ENCODE measurements at regions not wholly inside any gene's neighbourhood (a gene's known extent, or its start where the extent isn't known, plus 50 kb on each side); places are given as distances from the start of the nearest gene placed in this dataset.
A peak's percentile ranks its signal among the peaks of the same experiment; 100 is the strongest.

DNA sequence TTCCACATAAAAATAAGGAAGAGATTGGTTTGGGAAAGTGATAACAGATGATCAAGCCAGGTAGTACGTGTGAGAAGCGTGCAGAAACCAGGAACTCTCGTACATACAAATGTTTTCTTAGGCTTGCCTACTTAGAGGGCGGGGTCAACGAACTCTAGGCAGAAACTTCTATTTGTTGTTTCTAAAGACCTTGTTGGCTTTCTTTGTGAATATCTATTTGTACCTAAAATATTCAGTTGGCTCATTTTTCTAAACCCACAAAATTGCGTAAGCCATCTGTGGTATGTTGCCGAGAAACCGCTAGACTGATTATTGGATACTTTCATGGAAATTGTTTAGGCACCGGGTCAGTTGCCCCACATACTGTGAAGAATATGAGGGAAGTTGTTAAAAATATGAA is 458.5 kb downstream of the MAT2B start:
- DNase-seq: no peak

DNA sequence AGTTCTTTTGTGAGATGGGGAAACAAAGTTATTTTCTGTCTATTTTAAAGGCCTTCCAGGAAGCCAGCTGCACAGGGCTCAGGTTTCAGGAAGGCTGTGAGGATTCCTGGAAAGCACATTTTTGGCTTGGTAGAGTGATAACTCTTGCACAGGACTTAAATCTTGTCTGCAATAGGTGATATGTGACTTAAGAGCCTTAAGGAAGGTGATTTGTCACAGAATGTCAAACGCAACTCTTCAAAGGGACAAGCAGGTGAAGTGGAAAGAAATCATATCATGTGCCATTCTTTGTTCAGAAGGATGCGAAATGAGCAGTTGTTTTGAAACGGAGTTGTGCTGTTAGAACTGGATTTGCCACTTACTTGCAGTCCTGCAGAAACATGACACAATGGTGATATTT is 459.3 kb downstream of the MAT2B start:
- no peak for DNase-seq

DNA sequence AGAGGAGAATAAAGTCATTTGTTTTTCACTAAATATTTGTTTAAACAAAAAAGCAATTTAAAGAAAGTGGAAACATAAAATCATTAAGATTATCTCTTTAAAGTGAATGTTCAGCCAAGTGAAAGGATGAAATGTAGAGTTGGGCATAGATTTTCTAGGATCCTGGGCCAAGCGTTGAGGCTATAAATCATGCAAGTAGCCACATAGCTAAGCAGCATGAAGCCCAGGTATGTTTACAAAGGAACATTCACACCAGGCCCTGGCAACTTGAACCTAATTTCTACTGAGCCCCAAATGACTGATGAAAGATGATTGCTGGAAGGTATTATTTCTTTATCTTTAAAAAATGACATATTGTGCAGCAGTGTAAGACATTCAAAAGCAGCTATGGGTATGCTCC is 461.8 kb downstream of the MAT2B start:
- DNase-seq: no peak

DNA sequence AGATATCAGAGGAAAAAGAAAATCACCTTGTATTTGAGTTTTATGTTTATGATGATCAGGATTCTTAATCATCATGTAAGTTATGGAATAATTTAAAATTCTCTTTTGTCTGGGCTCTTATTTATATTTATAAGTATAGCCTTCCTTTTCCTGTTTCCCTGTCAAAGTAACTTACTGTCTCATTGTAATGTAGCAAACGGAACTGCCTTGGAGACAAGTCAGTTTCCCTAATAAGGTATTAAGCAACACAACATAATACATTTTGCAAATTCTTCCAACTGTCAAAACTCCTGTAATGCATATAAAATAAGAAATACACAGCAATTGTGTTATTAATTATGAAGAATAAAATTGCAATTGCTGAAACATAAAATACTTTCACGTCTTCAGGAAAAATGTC is 463.2 kb downstream of the MAT2B start:
- no peak for DNase-seq

DNA sequence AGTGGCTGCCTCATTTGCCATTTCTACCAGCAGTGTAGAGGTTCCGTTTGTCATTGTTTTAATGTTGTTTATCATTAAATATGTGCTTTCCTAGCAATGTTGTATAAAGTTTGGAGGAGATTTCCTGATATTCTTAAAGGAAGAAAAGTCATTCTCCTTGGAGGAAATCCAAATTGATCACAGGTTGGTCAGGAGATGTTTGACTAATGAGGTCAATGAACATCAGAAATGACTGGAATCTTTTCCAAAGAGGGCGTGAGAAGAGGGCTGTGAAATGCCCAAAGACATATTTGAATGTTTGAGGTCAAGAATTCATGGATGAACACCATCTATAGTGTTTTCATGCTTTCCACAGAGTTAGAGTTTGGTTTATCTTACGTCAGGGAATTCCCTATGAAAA is 471.3 kb downstream of the MAT2B start:
- no peak for DNase-seq

DNA sequence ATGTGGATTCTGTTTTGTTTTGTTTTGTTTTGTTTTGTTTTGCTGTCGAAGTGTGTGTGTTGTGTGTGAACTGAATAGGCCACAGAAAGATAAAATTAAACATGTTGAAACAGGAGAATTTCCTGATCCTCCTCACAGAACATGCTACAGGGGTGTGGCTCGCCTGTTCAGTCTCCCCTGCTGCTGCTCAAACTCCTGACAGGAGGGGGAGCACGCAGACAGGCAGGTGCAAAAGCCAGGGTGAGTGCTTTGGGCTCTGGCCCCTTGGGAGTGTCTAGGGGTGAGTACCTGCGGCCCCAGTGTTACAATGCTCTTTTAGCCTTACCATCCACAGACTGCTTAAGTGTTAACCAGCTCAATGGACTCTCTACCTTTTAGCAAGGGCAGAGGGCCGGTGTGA is 473.5 kb downstream of the MAT2B start:
- DNase-seq: no peak

DNA sequence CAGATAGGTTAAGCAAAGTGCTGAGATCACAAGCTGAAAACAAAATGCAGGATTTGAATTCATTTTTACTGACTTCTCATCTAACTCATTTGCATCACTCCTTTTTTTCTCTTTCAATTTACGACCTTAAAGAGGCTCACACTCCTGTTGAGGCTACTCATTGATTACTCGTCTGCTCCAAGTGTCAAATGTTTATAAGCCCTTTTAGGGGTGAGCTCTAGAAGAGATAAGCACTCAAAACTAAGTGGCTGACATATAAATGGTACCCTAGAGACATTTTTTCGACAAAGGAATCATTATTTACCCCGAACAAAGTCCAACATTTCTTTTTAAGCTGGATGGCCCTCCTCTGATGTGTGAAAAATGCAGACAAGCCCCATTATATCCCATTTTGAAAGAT is 483.1 kb downstream of the MAT2B start:
- DNase-seq: no peak

DNA sequence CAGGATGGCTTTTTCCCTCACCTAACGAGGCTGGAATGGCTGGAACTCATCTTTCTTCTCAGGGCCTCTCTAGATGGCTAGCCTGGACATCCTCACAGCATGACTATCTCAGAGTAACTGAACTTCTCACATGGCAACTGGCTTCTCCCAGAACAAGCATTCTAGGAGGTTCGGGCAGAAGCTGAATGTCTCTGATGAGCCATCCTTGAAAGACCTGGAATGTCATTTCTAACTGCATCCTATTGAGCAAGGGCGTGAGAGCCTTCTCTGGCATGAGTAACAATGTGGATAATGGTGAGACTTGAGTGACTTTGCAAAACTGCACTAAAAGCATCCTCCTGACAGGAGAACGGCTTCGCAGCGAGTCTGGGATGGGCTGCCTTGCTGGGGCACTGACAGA is 487.7 kb downstream of the MAT2B start:
- no peak for DNase-seq

DNA sequence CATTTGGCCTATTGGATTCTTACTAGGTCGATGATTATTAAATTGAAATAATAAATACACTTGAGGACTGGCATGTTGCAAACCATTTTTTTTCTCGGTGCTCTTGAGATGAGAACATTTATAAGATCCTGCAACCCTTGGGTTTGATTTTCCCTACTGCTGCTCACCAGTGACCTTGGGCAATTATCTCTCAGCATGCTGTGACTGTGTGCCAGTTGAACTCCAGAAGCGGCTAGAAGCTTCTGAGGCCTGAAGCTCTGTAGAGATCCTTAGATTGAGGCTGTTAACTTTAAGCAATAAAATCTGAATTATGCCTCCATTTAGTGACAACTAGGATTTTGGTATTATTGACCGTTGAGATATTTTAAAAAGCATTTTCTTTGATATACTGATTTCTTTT is 489.8 kb downstream of the MAT2B start:
- DNase-seq: no peak

DNA sequence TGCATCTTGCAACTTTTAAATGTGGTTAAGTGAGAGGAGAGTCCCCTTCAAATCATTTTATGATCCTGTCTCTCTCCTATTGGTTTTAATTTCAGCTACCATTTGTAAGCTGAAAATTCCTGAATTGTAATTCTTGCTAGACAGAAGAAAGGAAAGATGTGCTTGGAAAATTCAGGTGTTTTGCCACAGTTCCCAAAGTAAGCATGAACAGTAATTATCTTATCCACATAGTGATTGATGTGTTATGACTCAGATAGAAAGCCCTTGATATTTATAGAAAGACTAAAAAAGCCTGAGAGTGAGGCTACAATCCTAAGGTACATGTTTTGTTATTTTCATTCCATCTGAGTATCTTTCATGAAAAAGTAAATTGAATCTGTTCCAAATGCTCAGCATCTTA is 492.5 kb downstream of the MAT2B start:
- no peak for DNase-seq

DNA sequence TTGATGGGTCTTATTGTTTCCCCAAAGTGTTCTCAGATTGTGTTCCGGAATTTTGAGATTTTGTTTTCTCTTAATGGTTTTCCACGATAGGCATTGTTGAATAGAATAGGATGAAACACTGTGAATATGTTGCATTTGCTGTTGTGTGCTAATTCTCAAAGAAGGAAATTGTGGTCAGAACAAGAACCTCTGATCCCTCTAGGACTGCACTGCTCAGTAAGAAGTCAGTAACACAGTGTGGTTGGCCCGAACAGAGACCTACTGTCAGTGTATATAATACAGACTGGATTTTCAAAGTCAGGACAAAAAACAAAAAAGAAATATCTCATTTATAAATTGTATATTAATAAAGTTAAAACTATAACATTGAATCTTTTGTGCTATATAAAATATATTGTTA is 494.8 kb downstream of the MAT2B start:
- DNase-seq: no peak

DNA sequence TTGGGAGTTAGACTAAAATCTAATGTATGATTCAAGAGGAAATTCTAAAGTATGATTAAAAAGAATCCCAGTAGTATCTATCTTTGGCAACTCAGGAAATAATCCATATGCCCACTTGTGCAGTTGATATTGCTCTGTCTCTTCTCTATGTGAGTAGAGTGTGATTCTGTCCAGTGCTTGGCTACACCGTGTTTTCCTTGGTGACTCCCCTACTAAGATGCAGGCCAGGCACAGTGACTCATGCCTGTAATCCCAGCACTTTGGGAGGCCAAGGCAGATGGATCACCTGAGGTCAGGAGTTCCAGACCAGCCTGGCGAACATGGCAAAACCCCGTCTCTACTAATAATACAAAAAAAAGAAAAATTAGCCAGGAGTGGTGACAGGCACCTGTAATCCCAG is 495.4 kb downstream of the MAT2B start:
- no peak for DNase-seq

DNA sequence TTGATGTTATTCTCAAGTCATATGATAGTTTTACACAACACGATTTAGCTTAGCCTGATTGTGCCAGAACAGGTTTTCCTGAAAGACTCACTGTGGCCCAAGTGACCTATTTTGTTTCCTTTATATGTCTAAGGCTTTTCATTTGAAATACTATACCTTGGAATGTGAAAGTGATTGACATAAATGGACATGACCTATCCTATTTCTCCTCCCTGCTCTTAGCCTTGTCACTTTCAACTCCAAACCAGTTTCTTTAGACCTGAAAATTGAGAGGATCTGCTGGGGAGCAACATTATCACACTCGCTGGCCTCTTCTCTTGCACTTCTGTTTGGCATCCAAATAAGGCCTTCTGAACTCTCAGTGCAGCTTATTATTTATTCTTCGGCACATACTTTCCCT is 496.8 kb downstream of the MAT2B start:
- no peak for DNase-seq

DNA sequence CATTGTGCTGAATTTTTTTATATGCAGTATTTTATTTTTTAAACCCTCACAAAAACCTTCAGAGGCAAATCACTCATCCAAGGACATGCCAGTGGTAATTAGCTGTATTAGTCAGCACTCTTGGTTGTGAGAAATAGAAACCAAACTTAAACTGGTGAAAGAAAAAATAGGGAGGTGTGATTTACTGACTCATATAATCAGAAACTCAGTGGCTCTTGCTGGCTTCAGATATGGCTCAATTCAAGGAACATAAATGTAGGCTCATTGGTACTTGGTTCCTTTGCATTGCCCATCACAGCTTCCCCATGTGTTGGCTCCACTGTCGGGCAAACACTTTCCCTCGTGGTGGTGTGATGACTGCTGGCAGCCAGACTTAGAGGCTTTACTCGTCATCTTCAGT is 497.2 kb downstream of the MAT2B start:
- DNase-seq: no peak

DNA sequence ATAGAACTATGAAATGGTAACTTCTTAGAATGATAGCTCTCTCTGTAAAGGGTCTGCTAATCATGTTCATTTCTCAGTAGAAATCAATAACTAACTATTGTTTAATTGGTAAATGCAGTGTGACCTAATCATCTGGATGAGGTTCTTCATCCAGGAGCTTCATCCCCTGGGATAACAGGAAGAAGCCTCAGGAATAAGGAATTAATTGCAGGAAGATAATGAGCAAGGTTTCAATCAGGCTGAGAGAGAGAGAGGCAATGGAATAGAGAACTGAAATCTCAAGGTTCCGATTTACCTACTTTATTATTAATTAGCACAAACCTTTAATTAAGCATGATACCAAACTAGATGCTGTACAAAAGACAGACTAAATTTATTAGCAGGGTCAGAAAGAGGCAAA is 499.7 kb downstream of the MAT2B start:
- no peak for DNase-seq

DNA sequence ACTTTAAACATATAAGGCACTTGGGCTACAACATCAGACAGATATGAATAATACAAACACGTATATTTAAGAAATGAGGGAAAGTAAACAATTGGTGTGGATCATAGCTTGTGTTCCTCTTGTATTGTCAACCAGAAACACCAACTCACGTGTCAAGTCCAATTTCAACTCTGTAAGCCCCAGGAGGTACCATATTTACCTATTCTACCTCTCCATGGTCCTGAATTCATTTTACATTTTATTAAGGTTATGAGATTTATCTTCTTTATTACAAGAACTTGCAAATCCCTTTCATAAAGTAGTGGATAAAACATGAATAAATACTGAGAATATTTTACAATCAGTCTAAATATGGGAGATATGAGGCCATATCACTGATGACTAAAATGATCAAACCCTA is 501.6 kb downstream of the MAT2B start:
- no peak for DNase-seq

DNA sequence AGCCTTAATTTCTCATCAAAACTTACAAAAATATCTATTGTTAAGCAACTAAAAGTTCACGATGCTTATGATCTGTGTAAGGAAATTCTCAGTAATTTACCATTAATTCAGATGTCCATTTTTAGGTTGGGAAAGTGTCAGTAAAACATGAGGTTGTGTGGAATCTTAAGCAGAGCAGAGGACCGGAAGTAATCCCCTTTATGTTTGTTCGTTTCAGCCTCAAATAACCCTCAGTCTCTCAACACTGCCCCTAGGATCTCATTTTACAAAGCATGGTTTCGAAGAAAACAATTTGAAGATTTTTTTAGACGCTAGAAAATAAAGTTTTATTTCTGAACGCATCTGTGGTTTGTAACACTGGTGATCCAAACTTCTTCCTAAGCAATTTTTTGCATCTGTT is 504.2 kb downstream of the MAT2B start:
- DNase-seq: no peak

DNA sequence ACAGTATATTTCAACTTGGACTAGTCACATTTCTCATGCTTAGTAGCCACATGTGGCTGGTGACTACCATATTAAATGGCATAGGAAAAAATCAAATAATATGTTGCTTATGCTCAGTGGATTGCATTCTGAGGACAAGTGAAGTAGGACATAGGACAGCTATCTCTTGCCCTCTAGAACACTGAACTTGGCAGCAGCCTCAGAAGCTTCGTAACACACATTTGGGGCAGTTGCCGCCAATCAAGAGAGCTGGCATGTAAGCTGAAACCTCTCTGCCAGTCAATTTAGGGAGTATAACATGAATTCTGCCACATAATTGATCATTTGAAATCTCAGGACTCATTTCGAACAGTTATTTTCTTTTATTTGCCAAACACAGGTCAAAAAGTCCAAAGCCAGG is 505.5 kb downstream of the MAT2B start:
- no peak for DNase-seq

DNA sequence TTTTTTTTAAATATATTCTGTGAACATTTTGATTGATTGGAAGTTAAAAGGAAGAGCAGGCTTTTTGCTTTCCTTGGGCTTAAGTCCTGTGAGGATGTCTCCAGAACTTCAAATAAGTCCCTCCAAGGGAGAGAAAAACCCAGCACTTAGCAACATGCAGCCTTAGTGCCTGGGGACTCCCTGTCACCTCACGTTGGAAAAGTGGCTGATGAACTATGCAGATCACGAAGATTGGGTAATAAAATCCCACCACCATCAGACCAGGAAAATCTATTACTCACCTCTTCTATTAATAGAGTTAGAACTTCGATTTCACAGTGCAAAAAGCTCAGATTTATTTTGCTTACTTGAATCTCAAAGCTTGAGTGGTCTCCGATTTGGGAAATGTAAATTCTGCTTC is 507.0 kb downstream of the MAT2B start:
- DNase-seq: no peak

DNA sequence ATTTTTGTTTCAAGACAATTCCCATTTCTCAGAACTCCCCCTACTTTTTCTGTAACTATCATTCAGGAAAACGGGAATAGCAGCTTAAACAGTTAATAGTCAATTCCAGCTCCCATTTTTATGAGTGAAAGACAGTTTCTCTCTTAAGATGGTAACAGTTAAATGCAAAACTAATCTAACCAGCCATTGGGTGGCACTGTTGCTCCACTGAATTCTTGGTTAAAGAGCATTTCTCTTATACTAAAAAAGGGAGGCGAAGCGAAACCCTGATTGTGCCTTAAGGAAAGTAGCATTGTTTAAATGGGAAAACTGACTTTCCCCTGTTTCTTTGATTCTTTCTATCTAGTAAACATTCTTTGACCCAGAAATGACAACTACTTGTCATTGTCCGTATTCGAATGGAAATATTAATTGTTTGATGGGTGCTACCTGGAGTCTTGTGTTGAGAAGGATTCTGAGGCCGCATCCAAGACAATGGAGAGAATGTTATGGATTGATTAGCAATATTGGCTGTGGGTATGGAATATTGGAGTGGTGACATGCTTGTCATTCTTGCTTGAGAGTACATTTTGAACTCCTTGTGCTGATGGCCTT is 507.8 kb downstream of the MAT2B start:
- DNase-seq: peak; percentile 37 to 54

DNA sequence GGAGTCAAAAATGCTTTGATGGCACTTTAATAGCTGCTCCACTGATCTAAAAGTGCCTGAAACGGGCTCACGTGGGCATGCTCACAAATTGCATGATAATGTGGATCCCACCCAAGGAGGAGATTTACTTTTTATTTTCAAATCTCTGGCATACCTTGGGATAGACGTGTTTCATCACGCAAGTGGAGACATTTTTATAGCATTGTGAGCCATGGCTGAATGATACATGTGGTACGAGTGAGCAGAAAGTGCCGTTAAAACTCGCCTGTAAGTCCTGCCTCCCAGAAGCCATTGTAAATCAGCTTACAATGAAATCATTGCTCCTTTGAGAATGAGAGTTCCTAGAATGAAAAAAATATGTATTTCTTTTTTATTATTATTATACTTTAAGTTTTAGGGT is 514.7 kb downstream of the MAT2B start:
- no peak for DNase-seq

DNA sequence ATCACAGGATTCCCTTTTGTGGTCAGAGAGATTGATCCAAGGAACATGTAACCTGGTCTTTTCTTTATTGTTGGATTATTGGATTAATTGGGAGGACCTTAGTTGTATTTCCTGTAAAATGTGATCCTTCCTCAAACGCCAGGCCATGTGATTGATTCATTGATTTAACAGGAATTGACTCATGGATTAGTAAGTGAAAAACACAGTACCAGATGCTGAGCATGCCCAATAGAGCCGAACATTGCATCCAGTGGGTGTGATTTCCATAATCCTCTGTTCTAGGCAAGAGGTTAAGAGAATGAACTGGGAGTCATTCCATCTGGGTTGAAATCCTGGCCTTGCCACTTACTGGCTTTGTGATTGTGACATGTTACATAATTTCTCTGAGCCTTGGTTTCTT is 522.3 kb downstream of the MAT2B start:
- DNase-seq: no peak

DNA sequence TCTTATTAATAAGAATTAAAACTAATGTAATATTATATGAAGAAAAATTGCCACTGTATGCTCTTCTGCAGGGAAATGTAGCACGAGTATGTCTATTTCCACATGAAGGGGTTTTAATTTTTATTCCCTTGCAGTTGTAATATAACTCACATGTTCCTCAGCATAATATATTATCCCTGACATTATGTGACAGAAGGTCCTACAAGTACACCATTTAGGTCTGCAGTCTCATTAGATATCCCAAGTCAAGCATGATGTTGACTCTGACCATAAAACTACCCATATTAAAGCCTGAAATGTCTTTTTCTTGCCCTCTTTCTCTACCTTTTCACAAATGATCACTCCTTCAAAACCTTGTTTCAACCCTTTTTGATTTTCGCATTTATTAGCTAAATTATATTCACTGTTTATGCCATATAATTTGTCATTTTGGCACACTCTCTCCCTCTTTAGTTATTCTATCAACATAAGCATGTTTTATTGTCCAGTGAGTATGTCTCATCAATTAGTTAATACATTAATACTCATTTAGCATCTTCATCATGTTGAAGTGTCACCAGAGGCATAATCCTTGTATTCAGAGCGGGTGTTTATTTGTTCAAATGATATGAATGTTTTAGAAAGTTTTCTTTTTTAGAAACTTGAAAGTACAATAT is 532.8 kb downstream of the MAT2B start:
- DNase-seq: no peak

DNA sequence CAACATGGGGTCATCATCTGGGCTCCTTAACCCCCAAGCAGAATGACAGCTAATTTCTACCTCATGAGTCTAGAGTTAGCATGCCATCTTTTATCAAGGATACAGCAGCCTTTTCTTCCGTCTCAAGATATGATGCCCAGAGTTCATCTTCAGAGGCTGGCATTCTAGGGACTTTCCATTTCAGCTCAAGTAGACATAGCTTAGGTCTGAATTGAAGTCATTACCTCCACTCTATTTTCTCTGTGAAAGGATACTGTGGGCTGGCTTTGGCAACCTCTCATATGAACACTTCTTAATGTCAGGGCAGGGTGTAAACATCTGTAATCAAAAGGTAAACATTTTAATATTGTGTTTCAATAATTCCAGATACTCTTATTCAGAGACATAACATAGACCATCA is 535.7 kb downstream of the MAT2B start:
- DNase-seq: no peak

DNA sequence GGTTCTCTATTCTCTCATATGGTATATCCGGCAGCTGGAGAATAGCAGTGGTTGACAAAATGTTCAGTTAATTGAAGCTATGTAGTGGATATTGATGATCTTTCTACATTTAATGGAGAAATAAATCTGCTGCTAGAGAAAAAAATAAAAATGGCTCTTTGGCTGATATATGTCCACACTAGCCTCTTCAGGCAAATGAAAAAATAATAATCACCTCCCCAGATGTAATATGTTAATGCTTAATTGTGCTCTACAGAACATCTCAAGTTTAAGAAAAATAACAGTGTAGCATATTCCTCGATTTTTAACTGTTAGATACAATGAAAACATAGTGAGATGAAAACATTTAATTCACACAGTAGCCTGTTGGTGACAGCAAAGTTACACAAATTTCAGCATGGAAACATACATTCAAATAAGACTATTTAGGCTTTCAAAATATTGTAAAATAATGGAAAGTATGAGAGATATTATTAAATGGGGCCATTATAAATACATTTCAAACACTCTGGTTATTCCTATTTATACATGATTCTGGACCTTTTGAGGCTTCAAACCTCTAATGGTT is 543.0 kb downstream of the MAT2B start:
- peak in 1 of 2 donors; percentile 5 for DNase-seq
